ENCODE measurements at regions not wholly inside any gene's neighbourhood (a gene's known extent, or its start where the extent isn't known, plus 50 kb on each side); places are given as distances from the start of the nearest gene placed in this dataset.

GRCh38 chr20:2224368-2224639 is 71.5 kb upstream of the TGM3 start:
- TF ChIP-seq CTCF (IDR thresholded peaks at IDR 0.05) = no peak
- TF ChIP-seq POLR2AphosphoS5 (IDR thresholded peaks at IDR 0.05) = no peak
- no peak for TF ChIP-seq EP300 (IDR thresholded peaks at IDR 0.05)
- no peak for TF ChIP-seq POLR2A (IDR thresholded peaks at IDR 0.05)
